HG03066 (cell line): ENCODE measurements at regions not wholly inside any gene's neighbourhood (a gene's known extent, or its start where the extent isn't known, plus 50 kb on each side); places are given as distances from the start of the nearest gene placed in this dataset.
"Not testable (repeated sequence)": the region's sequence is repeated elsewhere in the genome, so short reads cannot be mapped to it uniquely, and the experiment has no call there.

Experiments
- ATAC-seq: cut with Tn5 transposase; IDR thresholded peaks from one replicate; pipeline ENCODE4 v1.9.1; 2021; ENCODE audit warnings: low read depth; ENCODE audit not compliant: unreplicated experiment

GRCh38 chr10:131819241-131820072, 81.4 kb upstream of the PPP2R2D start:
- ATAC-seq = no peak

DNA sequence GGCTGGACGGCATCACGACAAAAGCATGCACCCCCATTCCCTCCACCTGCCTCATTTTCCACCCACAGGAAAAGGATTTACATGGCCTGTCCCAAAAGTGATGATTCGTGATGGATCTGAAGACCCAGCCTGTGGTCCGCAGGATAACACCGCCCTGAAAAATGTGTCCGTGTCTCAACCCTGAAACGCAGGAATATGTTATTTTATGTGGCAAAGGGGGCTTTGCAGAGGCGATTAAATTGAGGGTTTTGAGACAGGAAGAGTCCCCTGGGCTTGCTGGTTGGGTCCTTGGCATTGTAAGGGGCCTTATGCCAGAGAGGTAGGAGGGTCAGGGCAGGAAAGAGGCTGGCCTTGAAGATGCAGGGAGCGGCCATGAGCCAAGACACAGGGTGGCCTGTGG, 80.2 kb upstream of the PPP2R2D start:
- ATAC-seq = no peak

DNA sequence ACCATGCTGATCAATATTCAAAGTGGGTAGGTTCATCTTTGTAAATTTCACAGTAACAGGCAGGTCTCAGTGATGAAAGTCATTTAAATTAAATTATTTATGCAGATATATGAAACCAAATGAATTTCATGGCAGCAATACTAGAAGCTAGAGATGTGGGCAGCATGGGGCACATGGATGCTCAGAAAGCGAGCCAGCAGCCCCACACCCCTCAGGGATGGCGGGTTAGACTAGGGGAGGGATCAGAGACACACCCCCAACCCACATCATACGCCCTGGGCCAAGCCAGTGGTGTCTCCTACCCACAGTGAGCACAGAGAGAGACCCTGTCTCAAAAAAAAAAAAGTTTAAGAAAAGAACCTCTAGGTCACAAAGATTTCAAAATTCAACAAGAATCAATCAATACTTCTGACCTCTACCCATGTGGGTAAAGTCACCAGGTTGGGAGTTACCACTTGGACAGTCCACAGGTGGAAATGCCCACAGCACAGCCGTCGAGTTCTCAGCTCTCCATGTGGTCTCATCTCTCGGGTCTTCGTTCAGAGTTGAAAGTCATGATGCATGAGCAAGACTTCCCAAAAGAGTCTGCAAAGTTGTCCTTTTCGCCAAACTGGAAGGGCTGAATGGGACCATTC, 79.3 kb upstream of the PPP2R2D start:
- ATAC-seq = no peak

DNA sequence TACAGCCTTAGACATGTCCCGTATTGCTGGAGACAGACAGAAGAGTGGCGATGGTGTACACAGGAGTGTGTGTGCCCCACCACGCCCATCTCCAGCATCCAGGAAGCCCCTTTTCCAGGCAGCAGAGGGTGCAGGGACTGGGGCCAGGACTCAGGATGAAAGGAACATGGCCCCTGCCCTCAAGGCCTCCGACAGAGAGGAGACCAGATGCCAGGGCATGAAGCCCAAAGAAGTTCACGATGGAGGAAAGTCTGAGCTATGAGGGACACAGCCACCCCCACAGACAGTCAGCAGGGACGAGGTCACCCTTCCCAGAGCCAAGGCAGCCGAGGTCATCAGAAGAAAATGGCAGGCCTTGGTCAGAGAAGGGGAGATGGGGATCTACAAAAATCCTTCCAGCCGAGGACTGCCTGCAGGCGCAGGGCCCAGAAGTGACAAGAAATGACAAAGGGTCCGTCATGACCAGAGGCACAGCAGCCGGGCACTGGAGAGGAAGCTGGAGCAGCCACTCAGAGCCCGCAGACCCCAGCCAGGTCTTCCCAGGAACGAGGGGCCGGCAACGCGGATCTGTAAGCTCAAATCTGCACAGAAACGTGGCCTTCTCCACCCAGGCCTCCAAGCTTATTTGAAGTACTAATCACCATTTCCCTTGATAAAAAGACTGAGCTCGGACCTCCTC, 78.7 kb upstream of the PPP2R2D start:
- no peak for ATAC-seq

- no peak for ATAC-seq
These were observed 78.0 kb upstream of the PPP2R2D start for GRCh38 chr10:131822692-131823245.

- not testable (repeated sequence) for ATAC-seq
These were observed 77.2 kb upstream of the PPP2R2D start for GRCh38 chr10:131823601-131824099.

- no peak for ATAC-seq
These were observed 76.2 kb upstream of the PPP2R2D start for GRCh38 chr10:131824371-131825149.

DNA sequence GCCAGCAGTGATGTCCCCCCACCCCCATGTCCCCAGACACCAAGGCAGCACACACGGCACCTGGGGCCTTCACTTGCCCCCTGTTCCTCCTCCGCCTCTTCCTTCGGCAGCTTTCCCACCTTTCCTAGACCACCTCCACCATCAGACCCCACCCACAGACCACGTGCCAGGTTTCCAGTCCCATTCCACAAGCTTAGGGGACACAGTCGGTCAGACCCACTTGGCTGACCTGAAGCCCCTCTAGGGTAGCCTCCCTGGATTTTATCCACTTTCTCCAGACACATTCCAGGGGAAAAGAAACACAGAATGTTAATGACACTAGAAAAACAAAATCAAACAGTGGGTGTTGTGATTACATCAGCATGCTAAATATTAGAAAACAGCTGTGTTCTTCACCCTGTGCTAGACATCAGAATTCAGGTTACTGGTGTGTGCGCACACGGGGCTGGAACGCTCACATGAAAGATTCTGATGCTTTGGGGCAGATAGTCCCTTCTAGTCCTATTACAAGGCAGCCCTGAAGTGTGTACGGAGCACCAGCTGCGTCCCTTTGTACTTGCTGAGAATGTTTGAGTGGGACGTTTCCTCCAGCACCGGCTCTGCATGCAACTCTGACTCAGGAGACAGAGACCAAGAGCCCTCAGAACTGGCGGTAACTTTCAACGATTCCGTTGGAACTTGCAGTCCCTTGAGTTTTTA, 75.5 kb upstream of the PPP2R2D start:
- no peak for ATAC-seq

DNA sequence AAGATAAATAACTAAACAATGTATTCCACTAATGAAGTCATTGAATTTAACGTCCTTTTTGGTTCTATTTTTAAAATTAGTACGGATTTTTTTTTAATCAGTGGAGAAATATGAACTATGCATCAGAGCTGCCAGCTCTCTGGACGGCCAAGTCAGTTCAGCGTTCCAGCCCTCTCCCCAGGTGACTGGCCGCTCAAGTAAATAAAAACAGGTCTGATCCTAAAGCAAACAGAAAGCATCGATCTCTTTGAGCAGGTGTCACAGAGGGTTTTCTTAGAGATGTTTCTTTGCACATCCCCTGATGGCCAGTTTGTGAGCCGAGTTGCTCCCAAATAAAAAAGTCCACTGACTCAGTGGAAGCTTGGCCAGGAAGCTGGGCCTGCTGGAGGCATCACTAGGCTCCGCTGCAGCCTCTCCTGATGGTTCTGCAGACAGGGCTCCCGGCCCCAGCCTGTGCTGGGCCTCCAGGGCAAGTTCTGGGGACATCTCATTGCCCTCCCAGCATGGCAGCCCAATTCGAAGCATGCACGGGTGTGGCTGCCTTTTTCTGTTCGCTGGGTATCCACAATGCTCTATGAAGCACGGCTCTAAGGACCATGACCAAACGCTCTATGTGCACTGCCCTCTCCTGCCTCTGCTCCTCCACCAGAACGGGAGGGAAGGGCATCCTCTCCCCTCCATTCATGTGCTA, 74.7 kb upstream of the PPP2R2D start:
- ATAC-seq = no peak

DNA sequence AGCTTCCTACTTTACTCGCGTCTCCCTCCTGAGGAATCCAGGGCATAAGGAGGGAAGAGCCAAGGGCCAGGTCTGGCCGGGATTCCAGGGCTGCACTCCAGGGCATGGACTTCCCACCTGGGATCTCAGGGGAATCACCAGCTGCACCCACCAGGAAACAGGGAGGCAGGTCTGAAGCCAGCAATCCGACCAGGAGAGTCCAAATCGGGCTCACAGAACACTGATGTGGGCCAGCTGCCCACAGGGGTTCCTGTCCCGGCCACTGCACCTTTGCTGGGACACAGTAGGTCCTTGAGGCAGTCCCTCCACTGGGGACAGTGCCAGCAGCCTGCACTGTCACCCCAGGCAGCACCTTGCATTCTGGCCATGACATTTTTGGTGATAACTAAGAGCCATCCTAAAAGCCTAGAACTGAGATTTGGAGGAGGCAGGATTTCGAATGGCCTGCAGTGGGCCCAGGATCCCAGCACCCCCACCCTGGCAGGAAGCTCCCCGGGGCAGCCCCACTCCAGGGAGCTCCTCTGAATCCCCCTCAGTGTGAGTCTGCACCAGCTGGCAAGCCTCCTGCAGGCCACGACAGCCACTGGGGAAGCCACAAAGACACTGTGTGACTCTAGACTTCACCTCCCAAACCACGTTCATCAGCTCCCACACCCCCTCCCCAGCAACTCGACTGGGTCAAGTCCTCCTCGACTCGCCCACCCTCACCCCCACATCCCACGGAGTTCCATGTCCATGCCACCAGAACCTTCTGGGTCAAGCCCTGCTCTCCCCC, 71.5 kb upstream of the PPP2R2D start:
- no peak for ATAC-seq

DNA sequence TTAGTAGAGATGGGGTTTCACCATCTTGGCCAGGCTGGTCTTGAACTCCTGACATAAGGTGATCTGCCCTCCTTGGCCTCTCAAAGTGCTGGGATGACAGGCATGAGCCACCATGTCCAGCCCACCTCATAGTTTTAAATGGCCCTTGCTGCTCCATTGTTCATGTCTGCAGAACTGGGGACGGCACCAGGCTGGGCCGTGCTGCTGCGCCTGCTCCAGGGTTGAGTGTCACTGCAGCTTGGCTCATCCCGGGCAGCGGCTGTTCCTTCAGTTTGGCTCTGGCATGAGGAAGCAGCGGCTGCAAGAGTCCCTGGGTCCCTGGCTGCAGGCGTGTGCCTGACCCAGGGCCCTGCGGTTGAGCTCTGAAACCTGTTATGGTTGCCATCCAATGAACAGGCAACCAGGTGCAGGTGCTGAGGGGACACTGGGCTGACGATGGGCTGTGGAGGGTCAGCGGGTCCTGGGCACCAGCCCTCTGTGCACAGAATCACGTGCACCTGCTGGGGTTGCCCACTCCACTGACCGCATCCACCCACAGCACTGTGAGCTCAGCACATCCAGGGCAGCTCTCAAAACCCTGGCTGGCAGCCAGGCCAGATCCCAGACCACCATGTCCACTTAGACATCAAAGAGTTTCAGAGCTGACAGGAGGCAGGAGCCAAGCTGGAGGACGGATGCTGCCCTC, 70.2 kb upstream of the PPP2R2D start:
- no peak for ATAC-seq

GRCh38 chr10:131831561-131831960, 69.2 kb upstream of the PPP2R2D start:
- no peak for ATAC-seq

GRCh38 chr10:131832056-131832685, 68.6 kb upstream of the PPP2R2D start:
- no peak for ATAC-seq

DNA sequence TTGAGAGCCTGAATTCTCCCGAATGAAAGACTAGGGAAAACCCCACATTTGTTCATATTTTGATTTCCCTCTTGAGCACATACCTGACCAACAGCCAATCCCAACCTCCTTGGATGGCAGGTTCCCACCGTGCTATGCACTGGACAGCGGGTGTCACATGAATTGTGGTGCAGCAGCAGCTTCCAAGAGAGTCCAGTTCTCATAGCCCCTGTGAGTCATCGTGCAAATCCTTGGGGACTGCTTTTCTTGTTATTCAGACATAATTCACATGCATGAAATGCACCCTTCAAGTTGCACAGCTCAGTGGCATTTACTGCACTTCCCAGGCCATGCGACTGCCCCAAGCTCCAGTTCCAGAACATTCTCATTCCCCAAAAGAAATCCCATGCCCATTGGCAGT, 67.8 kb upstream of the PPP2R2D start:
- no peak for ATAC-seq

DNA sequence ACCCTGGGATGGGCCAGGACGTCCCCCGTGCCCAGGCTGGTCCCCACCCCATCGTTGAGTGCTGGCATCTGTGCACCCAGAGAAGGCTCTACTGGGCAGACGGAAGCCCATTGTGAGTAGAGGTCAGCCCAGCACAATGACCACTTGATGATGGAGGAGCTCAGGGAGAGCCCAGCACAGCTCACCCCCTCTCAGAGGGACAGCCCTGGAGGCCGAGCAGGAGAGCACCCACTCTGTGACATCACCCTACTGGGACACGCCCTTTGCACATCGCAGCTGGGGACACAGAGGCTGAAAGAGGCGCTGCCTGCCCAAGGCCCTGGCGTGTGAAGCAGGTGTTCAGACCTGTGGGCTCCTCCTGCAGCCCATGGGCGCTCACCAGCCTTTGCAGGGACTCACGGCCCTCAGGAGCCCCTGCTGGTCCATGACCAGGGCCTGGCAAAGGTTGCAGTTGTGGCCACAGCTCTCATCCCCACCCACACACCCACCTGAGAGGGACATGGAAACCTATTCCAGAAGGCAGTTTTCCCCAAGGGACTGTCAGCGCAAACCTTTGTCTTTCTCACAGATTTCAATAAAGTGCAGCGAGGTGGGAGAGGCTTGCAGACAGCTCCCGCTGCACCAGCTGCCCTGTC, 67.2 kb upstream of the PPP2R2D start:
- no peak for ATAC-seq

DNA sequence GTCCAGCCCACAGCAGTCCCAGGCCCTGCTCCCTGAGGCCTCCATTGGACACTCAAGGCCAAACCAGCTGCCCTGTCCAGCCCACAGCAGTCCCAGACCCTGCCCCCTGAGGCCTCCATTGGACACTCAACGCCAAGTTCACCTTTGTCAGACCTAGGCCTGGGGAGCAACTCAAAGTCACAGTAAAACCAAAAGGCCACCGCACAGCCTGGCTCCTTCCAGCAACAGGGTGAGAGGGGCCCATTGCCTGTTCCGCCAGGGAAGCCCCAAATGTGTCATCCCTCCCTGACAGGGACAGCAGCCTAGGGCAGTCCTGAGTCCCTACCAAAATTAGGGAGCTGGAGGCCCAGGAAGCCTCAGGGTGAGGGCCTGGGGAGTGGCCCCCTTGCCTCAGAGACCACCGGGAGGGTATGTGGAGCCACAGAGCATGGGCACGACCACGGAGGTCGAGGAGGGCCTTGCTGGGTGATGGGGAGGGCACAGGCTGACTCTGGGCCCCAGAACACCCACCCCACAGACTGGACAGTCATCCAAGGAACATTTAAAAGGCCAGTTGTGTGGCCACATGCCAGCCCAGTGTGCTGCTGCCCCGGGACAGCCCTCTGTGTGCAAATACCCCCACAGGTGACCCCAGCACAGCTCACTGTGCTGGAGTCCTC, 66.5 kb upstream of the PPP2R2D start:
- no peak for ATAC-seq
